ENCODE measurements at regions not wholly inside any gene's neighbourhood (a gene's known extent, or its start where the extent isn't known, plus 50 kb on each side); places are given as distances from the start of the nearest gene placed in this dataset.
"Not testable (repeated sequence)": the region's sequence is repeated elsewhere in the genome, so short reads cannot be mapped to it uniquely, and the experiment has no call there.

DNA sequence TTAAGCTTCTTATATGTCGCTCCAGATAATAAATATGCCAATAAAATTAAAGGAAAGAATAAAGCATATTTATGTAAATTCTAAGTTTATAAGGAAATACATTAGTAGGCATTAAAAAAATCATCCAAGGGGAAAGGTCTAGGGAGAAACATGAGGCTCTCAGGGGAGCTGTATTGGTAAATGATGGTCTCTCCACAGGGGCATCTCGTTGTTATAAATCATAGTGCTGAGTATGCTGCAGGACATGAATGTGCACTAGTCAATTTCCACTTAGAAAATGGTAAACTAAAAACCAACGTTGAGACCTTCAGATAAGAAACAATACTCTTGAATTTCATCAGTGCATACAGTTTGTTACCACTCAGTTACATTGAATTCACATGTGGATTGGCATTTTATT is 194.0 kb upstream of the AHR start:
- H3K27me3 ChIP-seq, result no peaks in the 10 kb centered on the region
- no peaks in the 10 kb centered on the region for H3K36me3 ChIP-seq
- no peaks in the 10 kb centered on the region for H3K4me1 ChIP-seq
- H3K27ac ChIP-seq, result no peak overlapping the region
- no peak for TF ChIP-seq POLR2AphosphoS5 (IDR thresholded peaks at IDR 0.05)
- no peak for TF ChIP-seq CTCF (IDR thresholded peaks at IDR 0.05)
- DNase-seq (ENCODE audit: low spot score in 2 of 2), result no peak
- peaks cover 0 to 7% of the 10 kb centered on the region in 2 donors for H3K9me3 ChIP-seq
- H3K4me3 ChIP-seq, result no peak overlapping the region
- intact Hi-C loops (cut with DNase I; ENCODE audit: low total_unique reads), result no loop called here

DNA sequence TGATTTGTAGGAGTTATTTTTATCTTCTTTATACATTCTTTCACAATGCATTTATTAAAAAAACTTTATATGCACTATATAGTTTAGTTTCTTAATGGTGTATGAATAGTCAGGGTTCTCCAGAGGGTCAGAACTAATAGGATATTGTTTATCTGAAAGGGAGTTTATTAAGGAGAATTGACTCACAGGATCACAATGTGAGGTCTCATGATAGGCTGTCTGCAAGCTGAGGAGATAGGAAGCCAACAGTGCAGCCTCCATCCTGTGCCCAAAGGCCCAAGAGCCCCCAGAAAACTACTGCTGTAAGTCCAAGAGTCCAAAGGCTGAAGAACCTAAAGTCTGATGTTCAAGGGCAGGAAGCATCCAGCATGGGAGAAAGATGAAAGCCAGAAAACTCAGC is 192.8 kb upstream of the AHR start:
- intact Hi-C loops (cut with DNase I; ENCODE audit: low total_unique reads), result no loop called here
- no peaks in the 10 kb centered on the region for H3K4me1 ChIP-seq
- no peaks in the 10 kb centered on the region for H3K27me3 ChIP-seq
- H3K9me3 ChIP-seq, result peaks cover 0 to 7% of the 10 kb centered on the region in 2 donors
- H3K36me3 ChIP-seq, result no peaks in the 10 kb centered on the region
- no peak for TF ChIP-seq POLR2A (IDR thresholded peaks at IDR 0.05)
- TF ChIP-seq CTCF (IDR thresholded peaks at IDR 0.05), result no peak
- no peak for TF ChIP-seq POLR2AphosphoS5 (IDR thresholded peaks at IDR 0.05)
- H3K27ac ChIP-seq, result no peak overlapping the region
- no peak overlapping the region for H3K4me3 ChIP-seq
- no peak for DNase-seq (ENCODE audit: low spot score in 2 of 2)

DNA sequence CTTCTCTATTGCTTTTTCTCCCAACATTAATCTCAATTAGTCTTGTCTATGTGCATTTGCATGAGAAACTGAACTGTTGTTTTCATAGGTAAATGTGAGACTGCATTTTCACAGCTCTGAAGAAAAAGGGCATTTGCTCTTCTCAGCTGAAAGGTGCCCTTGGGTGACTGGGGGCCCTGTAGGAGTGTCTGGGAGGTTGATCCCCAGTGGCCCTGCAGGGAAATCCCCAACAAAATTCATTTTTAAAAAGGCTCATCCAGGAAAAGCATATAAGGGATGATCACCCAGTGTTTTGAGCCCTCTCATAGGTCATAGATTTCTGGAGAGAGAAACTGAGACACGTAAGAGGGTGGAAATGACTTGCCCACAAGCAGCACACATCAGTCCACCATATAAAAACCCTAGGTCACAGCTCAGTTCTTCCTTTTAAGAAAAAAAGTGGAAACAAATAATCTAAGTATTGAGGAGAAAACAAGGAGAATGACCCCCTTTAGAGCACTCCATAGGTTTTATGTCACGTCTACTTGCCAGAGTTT is 190.3 kb upstream of the AHR start:
- DNase-seq (ENCODE audit: low spot score in 2 of 2), result no peak
- Histone ChIP-seq H3K9me3 (no peaks in the 10 kb centered on the region), H3K27ac (no peak overlapping the region), H3K27me3 (no peaks in the 10 kb centered on the region), H3K4me3 (no peak overlapping the region), H3K36me3 (no peaks in the 10 kb centered on the region), H3K4me1 (no peaks in the 10 kb centered on the region)
- intact Hi-C loops (cut with DNase I; ENCODE audit: low total_unique reads), result no loop called here
- no peak for TF ChIP-seq POLR2AphosphoS5 (IDR thresholded peaks at IDR 0.05)

GRCh38 chr7:17109020-17109419 is 189.4 kb upstream of the AHR start:
- H3K4me3 ChIP-seq, result no peak overlapping the region
- H3K36me3 ChIP-seq, result no peaks in the 10 kb centered on the region
- no peaks in the 10 kb centered on the region for H3K4me1 ChIP-seq
- H3K9me3 ChIP-seq, result no peaks in the 10 kb centered on the region
- no peak for DNase-seq (ENCODE audit: low spot score in 2 of 2)
- H3K27me3 ChIP-seq, result no peaks in the 10 kb centered on the region
- intact Hi-C loops (cut with DNase I; ENCODE audit: low total_unique reads), result no loop called here
- no peak overlapping the region for H3K27ac ChIP-seq
- TF ChIP-seq CTCF (IDR thresholded peaks at IDR 0.05), result no peak
- TF ChIP-seq POLR2A (IDR thresholded peaks at IDR 0.05), result no peak
- TF ChIP-seq POLR2AphosphoS5 (IDR thresholded peaks at IDR 0.05), result no peak

- H3K27me3 ChIP-seq; H3K4me3 ChIP-seq; H3K9me3 ChIP-seq; H3K27ac ChIP-seq; H3K36me3 ChIP-seq; intact Hi-C loops (cut with DNase I; ENCODE audit: low total_unique reads); H3K4me1 ChIP-seq; DNase-seq (ENCODE audit: low spot score in 2 of 2): not testable (repeated sequence)
Observed at GRCh38 chr7:17113770-17114169, 184.7 kb upstream of the AHR start.

DNA sequence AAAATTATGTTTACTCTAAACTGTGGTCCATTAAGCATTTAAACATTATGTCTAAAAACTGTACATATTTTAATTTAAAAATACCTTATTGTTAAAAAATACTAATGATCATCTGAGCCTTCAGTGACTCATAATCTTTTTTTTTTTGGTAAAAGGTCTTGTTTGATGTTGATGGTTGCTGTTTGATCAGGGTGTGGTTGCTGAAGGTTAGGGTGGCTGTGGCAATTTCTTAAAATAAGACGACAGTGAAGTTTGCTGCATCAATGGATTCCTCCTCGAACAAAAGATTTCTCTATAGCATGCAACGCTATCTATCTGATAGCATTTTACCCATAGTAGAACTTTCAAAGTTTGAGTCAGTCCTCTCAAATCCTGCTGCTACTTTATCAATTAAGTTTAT is 180.0 kb upstream of the AHR start:
- Histone ChIP-seq H3K27me3 (no peaks in the 10 kb centered on the region), H3K27ac (no peak overlapping the region), H3K9me3 (no peaks in the 10 kb centered on the region), H3K4me1 (no peaks in the 10 kb centered on the region), H3K4me3 (no peak overlapping the region), H3K36me3 (no peaks in the 10 kb centered on the region)
- DNase-seq (ENCODE audit: low spot score in 2 of 2), result no peak
- TF ChIP-seq POLR2A (IDR thresholded peaks at IDR 0.05) (no peak), POLR2AphosphoS5 (IDR thresholded peaks at IDR 0.05) (no peak), CTCF (IDR thresholded peaks at IDR 0.05) (no peak)
- intact Hi-C loops (cut with DNase I; ENCODE audit: low total_unique reads), result no loop called here

Measured in breast epithelium (tissue), 4 donors.